ENCODE measurements at regions not wholly inside any gene's neighbourhood (a gene's known extent, or its start where the extent isn't known, plus 50 kb on each side); places are given as distances from the start of the nearest gene placed in this dataset.

DNA sequence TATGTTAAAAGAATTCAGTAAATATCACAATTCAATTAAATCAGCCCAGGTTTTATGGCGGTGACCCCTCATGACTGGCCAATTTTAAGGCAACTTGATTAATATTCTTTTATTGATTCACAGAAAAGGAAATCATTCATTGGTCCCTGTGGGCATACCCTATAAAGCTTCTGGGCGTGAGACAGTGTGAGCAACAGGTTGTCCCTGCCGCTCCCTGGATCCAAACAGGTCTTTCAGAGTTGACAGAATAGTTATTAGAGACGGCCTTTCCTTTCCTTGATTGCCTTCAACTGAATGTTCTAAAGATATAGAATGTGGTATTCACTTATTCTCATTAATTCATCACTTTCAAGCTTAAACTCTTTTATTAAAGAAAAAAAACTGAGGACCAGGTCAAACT is 433.9 kb downstream of the KCNJ2 start:
- no peak for TF ChIP-seq EZH2 (IDR thresholded peaks at IDR 0.05; ENCODE audit: borderline replicate concordance, low read length)
- no peak for TF ChIP-seq CTCF (conservative IDR thresholded peaks at IDR 0.05 in 1 of 2, IDR thresholded peaks at IDR 0.05 in 1 of 2; ENCODE audit: extremely low read depth in 1 of 2, insufficient read depth in 1 of 2, low read depth in 1 of 2, low read length in 2 of 2)

Measured in mammary epithelial cell (primary cell).